ENCODE measurements at regions not wholly inside any gene's neighbourhood (a gene's known extent, or its start where the extent isn't known, plus 50 kb on each side); places are given as distances from the start of the nearest gene placed in this dataset.

DNA sequence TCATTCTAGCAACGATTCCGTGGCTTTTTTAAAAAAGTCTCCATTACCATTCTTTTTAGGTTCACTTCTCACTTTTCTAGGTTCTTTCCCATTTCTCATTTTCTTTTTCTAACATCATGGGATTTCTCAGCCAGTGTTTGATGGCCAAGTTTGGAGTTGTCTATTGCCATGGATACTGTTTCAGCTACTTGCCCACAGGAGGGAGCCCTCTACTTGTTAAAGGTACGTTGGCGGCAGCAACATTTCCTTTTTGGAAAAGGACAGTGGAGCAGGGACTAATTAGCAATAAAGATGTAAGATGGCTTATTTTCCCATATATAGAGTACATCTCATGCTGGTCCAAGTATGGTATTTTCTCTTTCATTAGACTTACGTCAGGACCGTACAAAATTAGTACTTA, 2257.5 kb upstream of the C9orf72 start:
- no TSS peak for BruUV-seq (replicated peaks)
- POLR2A ChIA-PET: no interaction called here
- Histone ChIP-seq H3K36me3 (ENCODE audit: control insufficient read depth, insufficient read depth, low read length) (no peaks in the 10 kb centered on the region), H3K9me3 (replicated peaks; ENCODE audit: control insufficient read depth, insufficient read depth, low read depth, low read length) (no peaks in the 10 kb centered on the region), H3K9me1 (ENCODE audit: control insufficient read depth, insufficient read depth, low read length) (no peaks in the 10 kb centered on the region), H3K4me2 (ENCODE audit: insufficient read depth, low read length) (no peak overlapping the region), H3K79me2 (ENCODE audit: control insufficient read depth, insufficient read depth, low read length) (no peaks in the 10 kb centered on the region), H3K4me1 (replicated peaks in 1 of 2; ENCODE audit: control insufficient read depth in 2 of 2, insufficient read depth in 2 of 2, low read length in 2 of 2) (no peaks in the 10 kb centered on the region), H4K20me1 (replicated peaks; ENCODE audit: control insufficient read depth, insufficient read depth, low read length) (no peaks in the 10 kb centered on the region), H3K9ac (ENCODE audit: insufficient read depth in 1 of 2, low read depth in 2 of 2, low read length in 2 of 2) (no peak overlapping the region), H3K27ac (ENCODE audit: extremely low read depth, low read depth, low read length) (no peak overlapping the region), H3K27me3 (ENCODE audit: control insufficient read depth in 2 of 2, insufficient read depth in 2 of 2, low read length in 2 of 2) (no peaks in the 10 kb centered on the region), H3K4me3 (no peak overlapping the region), H2AFZ (ENCODE audit: low read depth, low read length) (no peak overlapping the region)
- FAIRE-seq: no peak
- intact Hi-C loops (cut with micrococcal nuclease): no loop called here
- ATAC-seq: no peak
- CTCF ChIA-PET (ENCODE audit: low intra/inter-chr PET ratio): no interaction called here
- no peak for DNase-seq (ENCODE audit: extremely low read depth in 1 of 4, low spot score in 3 of 4)
- no CpG with 5 or more reads among the region's 6 CpGs for WGBS (ENCODE audit: insufficient coverage, low coverage, missing lambda C conversion rate)
- TF ChIP-seq SRSF1 (IDR thresholded peaks at IDR 0.05; ENCODE audit: low read depth, low read length): no peak
- TF ChIP-seq ZNF699 (CRISPR knock-in tag; IDR thresholded peaks at IDR 0.05; ENCODE audit: insufficient replicate concordance): no peak
- no peak for TF ChIP-seq NR4A1 (CRISPR knock-in tag; IDR thresholded peaks at IDR 0.05)
- no peak for TF ChIP-seq NR4A1 (tag; IDR thresholded peaks at IDR 0.05)
- no peak for TF ChIP-seq SMAD4 (CRISPR knock-in tag; conservative IDR thresholded peaks at IDR 0.05)
- TF ChIP-seq NFRKB (IDR thresholded peaks at IDR 0.05; ENCODE audit: low read depth): no peak
- TF ChIP-seq, protein P1, sequence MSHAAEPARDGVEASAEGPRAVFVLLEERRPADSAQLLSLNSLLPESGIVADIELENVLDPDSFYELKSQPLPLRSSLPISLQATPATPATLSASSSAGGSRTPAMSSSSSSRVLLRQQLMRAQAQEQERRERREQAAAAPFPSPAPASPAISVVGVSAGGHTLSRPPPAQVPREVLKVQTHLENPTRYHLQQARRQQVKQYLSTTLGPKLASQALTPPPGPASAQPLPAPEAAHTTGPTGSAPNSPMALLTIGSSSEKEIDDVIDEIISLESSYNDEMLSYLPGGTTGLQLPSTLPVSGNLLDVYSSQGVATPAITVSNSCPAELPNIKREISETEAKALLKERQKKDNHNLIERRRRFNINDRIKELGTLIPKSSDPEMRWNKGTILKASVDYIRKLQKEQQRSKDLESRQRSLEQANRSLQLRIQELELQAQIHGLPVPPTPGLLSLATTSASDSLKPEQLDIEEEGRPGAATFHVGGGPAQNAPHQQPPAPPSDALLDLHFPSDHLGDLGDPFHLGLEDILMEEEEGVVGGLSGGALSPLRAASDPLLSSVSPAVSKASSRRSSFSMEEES (CRISPR knock-in tag; IDR thresholded peaks at IDR 0.05): no peak
- no peak for TF ChIP-seq MXI1 (IDR thresholded peaks at IDR 0.05; ENCODE audit: low read depth, low read length)
- in situ Hi-C loops (cut with MboI): no loop called here

All from K562 (cell line).